Neural cell (in vitro differentiated cells): ENCODE measurements at regions not wholly inside any gene's neighbourhood (a gene's known extent, or its start where the extent isn't known, plus 50 kb on each side); places are given as distances from the start of the nearest gene placed in this dataset.

Source experiments
- H2AFZ ChIP-seq: fragments of 200-600, 300-800 bp; sonication (generic), shearing (Covaris generic); 2 replicates; pipeline ENCODE4 v1.6.0; 2014; ENCODE audit warnings: low read depth, mild to moderate bottlenecking, antibody characterized with exemption, low read length, moderate library complexity
- H3F3A ChIP-seq: fragments of 200-600 bp; shearing (Covaris generic); 2 replicates; pipeline ENCODE4 v1.6.1; 2016; ENCODE audit warnings: mild to moderate bottlenecking, moderate library complexity, mixed read lengths, antibody characterized with exemption, low read length; ENCODE audit not compliant: insufficient read depth, poor library complexity, severe bottlenecking
- H3K27ac ChIP-seq: fragments of 200-600, 300-800 bp; sonication (generic), shearing (Covaris generic); 2 replicates; pipeline ENCODE4 v1.5.1; 2014; ENCODE audit warnings: mild to moderate bottlenecking, low read length, moderate library complexity
- H3K27me3 ChIP-seq: fragments of 300-800, 200-600 bp; sonication (generic), shearing (Covaris generic); 2 replicates; pipeline ENCODE4 v1.6.0; 2014; ENCODE audit warnings: mild to moderate bottlenecking, low read depth, low read length, moderate library complexity; ENCODE audit not compliant: insufficient read depth
- H3K36me3 ChIP-seq: fragments of 300-800, 200-600 bp; sonication (generic), shearing (Covaris generic); 2 replicates; pipeline ENCODE4 v1.5.1; 2014; ENCODE audit warnings: mild to moderate bottlenecking, antibody characterized with exemption, low read length, moderate library complexity; ENCODE audit not compliant: insufficient read depth
- H3K4me2 ChIP-seq: fragments of 300-800, 200-600 bp; sonication (generic), shearing (Covaris generic); 2 replicates; pipeline ENCODE4 v1.6.0; 2014; ENCODE audit warnings: mild to moderate bottlenecking, low read length
- H3K4me3 ChIP-seq: fragments of 300-800, 200-600 bp; sonication (generic), shearing (Covaris generic); 2 replicates; pipeline ENCODE4 v1.5.1; 2014; ENCODE audit warnings: mild to moderate bottlenecking, low read length, moderate library complexity
- H3K79me2 ChIP-seq: fragments of 200-600 bp; shearing (Covaris generic); replicated peaks from 2 replicates; pipeline ENCODE4 v1.6.0; 2014; ENCODE audit warnings: mild to moderate bottlenecking, low read length, moderate library complexity; ENCODE audit not compliant: insufficient read depth
- H3K9ac ChIP-seq: fragments of 300-800, 200-600 bp; sonication (generic), shearing (Covaris generic); 2 replicates; pipeline ENCODE4 v1.6.1; 2016; ENCODE audit warnings: mild to moderate bottlenecking, low read length, mixed read lengths
- H3K9me2 ChIP-seq: fragments of 200-600 bp; shearing (Covaris generic); 2 replicates; pipeline ENCODE4 v1.6.1; 2016; ENCODE audit warnings: mild to moderate bottlenecking, low read length, mixed read lengths; ENCODE audit not compliant: insufficient read depth
- H3K9me3 ChIP-seq: fragments of 200-600, 300-800 bp; sonication (generic), shearing (Covaris generic); 2 replicates; pipeline ENCODE4 v1.6.1; 2016; ENCODE audit warnings: mild to moderate bottlenecking, mixed run types, low read length, moderate library complexity, mixed read lengths
- H4K20me1 ChIP-seq: fragments of 200-600 bp; shearing (Covaris generic); 2 replicates; pipeline ENCODE4 v1.6.1; 2016; ENCODE audit warnings: mild to moderate bottlenecking, mixed run types; ENCODE audit not compliant: insufficient read depth
- CTCF ChIP-seq: fragments of 450-650 bp; IDR thresholded peaks from 2 replicates; pipeline ENCODE4 v1.5.1; 2014; ENCODE audit warnings: antibody characterized with exemption, mild to moderate bottlenecking, moderate library complexity; ENCODE audit not compliant: poor library complexity, severe bottlenecking
- EP300 ChIP-seq: fragments of 450-650 bp; conservative IDR thresholded peaks from 2 replicates; pipeline ENCODE4 v1.6.1; 2014; ENCODE audit warnings: antibody characterized with exemption, mild to moderate bottlenecking, moderate library complexity; ENCODE audit not compliant: poor library complexity, severe bottlenecking
- EZH2 ChIP-seq: fragments of 200-600, 300-800 bp; shearing (Covaris generic), sonication (generic); IDR thresholded peaks from 2 replicates; pipeline ENCODE4 v1.6.1; 2014; ENCODE audit warnings: antibody characterized with exemption, low read length, borderline replicate concordance, mild to moderate bottlenecking; ENCODE audit not compliant: insufficient read depth, poor library complexity, severe bottlenecking
- MXI1 ChIP-seq: fragments of 450-650 bp; conservative IDR thresholded peaks from 2 replicates; pipeline ENCODE4 v1.6.1; 2014; ENCODE audit warnings: antibody characterized with exemption, mild to moderate bottlenecking; ENCODE audit not compliant: poor library complexity, severe bottlenecking
- POLR2AphosphoS5 ChIP-seq: IDR thresholded peaks from 2 replicates; pipeline ENCODE4 v1.6.1; 2012
- RAD21 ChIP-seq: fragments of 450-650 bp; conservative IDR thresholded peaks from 2 replicates; pipeline ENCODE4 v1.6.1; 2014; ENCODE audit warnings: antibody characterized with exemption, mild to moderate bottlenecking, moderate library complexity
- REST ChIP-seq: IDR thresholded peaks from 2 replicates; pipeline ENCODE4 v1.6.1; 2012; ENCODE audit warnings: borderline replicate concordance
- SMC3 ChIP-seq: fragments of 450-650 bp; conservative IDR thresholded peaks from 2 replicates; pipeline ENCODE4 v1.6.1; 2014; ENCODE audit warnings: antibody characterized with exemption, mild to moderate bottlenecking, moderate library complexity; ENCODE audit not compliant: poor library complexity
- TAF1 ChIP-seq: IDR thresholded peaks from 2 replicates; pipeline ENCODE4 v1.6.1; 2012; ENCODE audit warnings: low read depth

- no peaks in the 10 kb centered on the region for H3K79me2 ChIP-seq
- TF ChIP-seq EP300 (no peak), EZH2 (no peak), SMC3 (no peak), REST (no peak), CTCF (no peak), POLR2AphosphoS5 (no peak), RAD21 (no peak), MXI1 (no peak), TAF1 (no peak)
- no peaks in the 10 kb centered on the region for H3K36me3 ChIP-seq
- H2AFZ ChIP-seq, result no peak overlapping the region
- no peak overlapping the region for H3K9ac ChIP-seq
- H4K20me1 ChIP-seq, result no peaks in the 10 kb centered on the region
- no peak overlapping the region for H3K4me2 ChIP-seq
- no peak overlapping the region for H3K27ac ChIP-seq
- no peaks in the 10 kb centered on the region for H3K27me3 ChIP-seq
- H3K9me3 ChIP-seq, result no peaks in the 10 kb centered on the region
- no peak overlapping the region for H3K4me3 ChIP-seq
- H3F3A ChIP-seq, result no peaks in the 10 kb centered on the region
- H3K9me2 ChIP-seq, result no peaks in the 10 kb centered on the region
Observed at GRCh38 chr10:36109399-36110023, 467.4 kb upstream of the FZD8 start.

- H3K79me2 ChIP-seq, result no peaks in the 10 kb centered on the region
- no peak overlapping the region for H2AFZ ChIP-seq
- no peak overlapping the region for H3K4me2 ChIP-seq
- no peaks in the 10 kb centered on the region for H3K36me3 ChIP-seq
- no peak overlapping the region for H3K27ac ChIP-seq
- H3K27me3 ChIP-seq, result no peaks in the 10 kb centered on the region
- no peaks in the 10 kb centered on the region for H4K20me1 ChIP-seq
- no peaks in the 10 kb centered on the region for H3F3A ChIP-seq
- H3K9me2 ChIP-seq, result no peaks in the 10 kb centered on the region
- no peak for TF ChIP-seq MXI1
- TF ChIP-seq EP300, result no peak
- no peak for TF ChIP-seq REST
- TF ChIP-seq EZH2, result no peak
- no peak for TF ChIP-seq POLR2AphosphoS5
- TF ChIP-seq SMC3, result no peak
- TF ChIP-seq RAD21, result no peak
- no peak for TF ChIP-seq TAF1
- TF ChIP-seq CTCF, result no peak
- no peak overlapping the region for H3K9ac ChIP-seq
- H3K4me3 ChIP-seq, result no peak overlapping the region
- H3K9me3 ChIP-seq, result peaks cover 2% of the 10 kb centered on the region
Observed at GRCh38 chr10:36097696-36098095, 455.6 kb upstream of the FZD8 start.
